HG03139 (cell line): ENCODE measurements at regions not wholly inside any gene's neighbourhood (a gene's known extent, or its start where the extent isn't known, plus 50 kb on each side); places are given as distances from the start of the nearest gene placed in this dataset.

ENCODE experiments used
- ATAC-seq: cut with Tn5 transposase; IDR thresholded peaks from one replicate; pipeline ENCODE4 v1.9.1; 2021; ENCODE audit not compliant: unreplicated experiment

- no peak for ATAC-seq
Observed at GRCh38 chr6:47934023-47934422, 152.2 kb downstream of the OPN5 start.

DNA sequence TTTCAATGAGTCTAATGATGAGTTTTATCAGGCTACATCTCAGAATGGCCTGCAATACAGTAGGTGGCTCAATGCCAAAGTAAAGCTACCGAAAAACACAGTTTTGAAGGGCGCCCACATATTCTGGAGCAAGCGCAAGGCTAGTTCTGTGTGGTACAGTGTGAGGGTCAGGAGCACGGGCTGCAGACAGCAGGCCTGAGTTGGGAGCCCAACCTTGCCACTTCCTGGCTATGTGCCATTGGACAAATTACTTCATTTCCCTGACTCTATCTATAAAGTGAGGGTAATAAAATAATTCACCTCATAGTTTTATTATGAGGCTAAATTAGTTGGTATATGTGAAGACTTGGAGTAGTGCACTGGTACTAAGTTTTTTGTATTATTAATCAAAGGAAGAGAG, 150.7 kb downstream of the OPN5 start:
- no peak for ATAC-seq

DNA sequence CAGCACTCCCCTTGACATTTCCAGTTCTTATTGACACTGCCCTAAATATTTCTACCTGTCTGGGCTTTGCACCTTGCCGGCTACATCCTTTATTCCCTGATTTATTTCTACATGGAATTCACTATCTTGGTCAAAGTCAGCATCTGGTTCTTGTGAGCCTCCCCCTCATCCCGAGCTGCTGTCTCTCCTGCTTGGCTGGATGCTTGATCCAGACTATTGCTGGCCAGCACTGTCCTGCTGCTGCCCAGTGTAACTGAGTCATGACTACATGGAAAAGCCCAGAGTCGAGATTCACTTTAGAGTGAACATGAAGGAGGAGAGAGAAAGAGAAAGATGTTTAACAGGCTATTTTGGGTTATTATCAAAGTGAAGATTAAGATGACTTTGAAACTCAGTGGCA, 142.2 kb downstream of the OPN5 start:
- ATAC-seq, result no peak

DNA sequence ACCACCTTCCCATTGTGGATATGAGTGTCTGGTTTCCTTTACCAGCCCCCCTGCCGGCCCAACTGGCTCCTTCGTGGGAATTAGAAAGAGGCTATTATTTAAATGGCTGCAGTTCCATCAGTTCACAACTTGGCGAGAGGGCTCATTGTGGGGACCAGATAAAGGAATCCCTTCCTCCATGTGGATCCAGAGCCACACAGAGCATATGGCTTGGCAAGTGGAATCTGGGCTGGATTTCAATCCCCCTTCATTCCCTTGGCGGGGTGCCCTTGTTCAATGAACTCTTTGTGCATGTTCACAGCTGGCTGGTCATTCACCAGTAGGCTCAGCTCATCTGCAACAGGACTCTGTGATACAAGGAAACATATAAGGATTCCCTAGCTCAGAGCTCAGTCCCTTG, 140.6 kb downstream of the OPN5 start:
- ATAC-seq, result no peak

- no peak for ATAC-seq
Observed at GRCh38 chr6:47919875-47920274, 138.0 kb downstream of the OPN5 start.

DNA sequence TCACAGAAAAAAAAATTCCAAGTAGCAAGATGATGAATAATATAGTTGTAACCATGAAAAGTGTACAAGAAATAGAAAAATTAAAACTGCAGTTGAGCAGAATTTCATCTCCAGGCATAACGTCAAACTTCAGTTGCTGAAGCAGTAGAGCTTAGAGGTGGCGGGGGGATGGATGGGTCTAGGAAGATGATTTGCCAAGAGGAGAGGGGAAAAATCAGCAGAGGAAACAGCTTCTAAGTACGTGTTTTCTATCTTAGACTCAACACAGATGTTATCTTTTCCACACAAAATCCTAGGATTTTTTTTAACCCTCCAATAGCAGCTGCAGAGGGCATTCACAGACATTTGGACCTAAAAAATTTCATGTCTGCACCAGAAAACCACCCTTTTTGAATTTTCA, 136.0 kb downstream of the OPN5 start:
- ATAC-seq, result no peak

- ATAC-seq, result no peak
Observed at GRCh38 chr6:47917202-47917601, 135.4 kb downstream of the OPN5 start.

- no peak for ATAC-seq
Observed at GRCh38 chr6:47915017-47915416, 133.2 kb downstream of the OPN5 start.

DNA sequence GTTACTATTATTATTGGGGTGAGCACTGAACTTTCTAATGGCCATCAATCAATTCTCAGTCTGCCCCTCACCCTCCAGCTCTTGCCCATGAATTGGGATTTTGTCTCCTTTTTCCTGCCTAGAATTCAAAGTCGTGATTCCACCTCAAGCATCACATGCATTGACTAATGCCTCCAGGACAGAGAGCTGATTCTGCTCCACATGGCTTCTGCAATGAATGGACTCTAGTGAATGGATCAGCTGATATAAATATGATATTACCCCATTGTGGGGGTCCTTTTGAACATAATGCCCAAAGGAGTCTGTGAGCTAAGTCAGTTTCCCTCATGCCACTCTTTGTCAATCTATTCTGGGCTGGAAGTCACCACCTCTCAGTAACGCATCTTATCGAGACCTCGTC, 126.4 kb downstream of the OPN5 start:
- ATAC-seq, result no peak

GRCh38 chr6:47905717-47906116, 123.9 kb downstream of the OPN5 start:
- ATAC-seq, result no peak

DNA sequence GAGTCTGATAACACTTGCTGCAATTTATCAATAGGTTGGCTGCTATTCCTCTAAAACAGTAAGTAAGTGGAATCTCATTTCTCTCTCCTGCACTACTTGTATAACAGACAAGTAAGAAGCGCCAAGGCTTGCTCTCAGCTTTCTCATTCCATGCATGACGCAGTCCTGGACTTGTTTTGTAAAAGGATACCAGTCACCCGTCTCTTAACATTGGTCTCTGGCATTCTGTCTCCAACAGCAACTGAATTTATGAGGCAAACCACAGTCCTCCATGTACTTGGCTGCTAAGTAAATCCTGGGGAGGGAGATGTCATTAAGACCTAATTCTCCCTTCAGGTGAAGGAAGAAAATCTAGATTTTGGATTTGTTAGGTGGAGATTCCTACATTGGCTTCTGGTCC, 115.4 kb downstream of the OPN5 start:
- no peak for ATAC-seq

GRCh38 chr6:47890326-47890875, 108.6 kb downstream of the OPN5 start:
- no peak for ATAC-seq

DNA sequence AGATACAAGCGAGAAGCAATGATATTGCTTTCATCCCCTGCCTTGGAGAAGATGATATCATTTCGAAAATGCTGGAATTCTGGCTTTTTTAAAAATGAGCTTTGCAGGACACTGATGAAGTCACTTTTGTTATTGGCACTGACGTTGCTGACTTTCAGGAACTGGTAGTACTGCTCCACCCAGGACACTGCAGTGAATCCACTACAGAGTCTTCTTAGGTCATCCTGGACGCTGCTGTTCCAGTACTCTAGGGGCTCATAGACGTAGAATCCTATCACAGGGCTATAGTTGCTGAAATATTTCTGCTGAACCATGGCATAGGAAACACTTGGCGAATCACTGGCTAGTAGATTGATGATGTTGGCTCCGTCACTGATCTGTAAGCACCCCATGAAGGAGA, 97.2 kb downstream of the OPN5 start:
- no peak for ATAC-seq
